K562 (cell line): ENCODE measurements at regions not wholly inside any gene's neighbourhood (a gene's known extent, or its start where the extent isn't known, plus 50 kb on each side); places are given as distances from the start of the nearest gene placed in this dataset.

Experiments
- ATAC-seq: fragments of 200-7000 bp; cut with Tn5 transposase; 3 replicates; pipeline ENCODE4 v1.9.1; 2020; ENCODE audit warnings: moderate library complexity
- BruUV-seq: library from RNA; stranded (reverse); fragments of 400-500 nt; replicated peaks from 2 replicates; lab custom pipeline; 2021; lab: Mats Ljungman, UMichigan
- CTCF ChIA-PET: fragments of 300-600 bp; formaldehyde crosslinking; extraction: SDS; loops from one replicate; lab custom pipeline; 2021; ENCODE audit warnings: low intra/inter-chr PET ratio; lab: Yijun Ruan, JAX
- POLR2A ChIA-PET: fragments of 300-600, 350-650 bp; sonication (Branson Sonifier 250); formaldehyde crosslinking; extraction: SDS; loops from one replicate; lab custom pipeline; 2021; ENCODE audit warnings: antibody characterized with exemption, inconsistent platforms; lab: Yijun Ruan, JAX
- DNase-seq, 4 experiments: peaks; one replicate each; pipeline versions ENCODE4 v3.0.0 to v3.0.0-alpha.2; 2011 to 2018; ENCODE audit warnings: low spot score in 3 of 4, mixed read lengths in 3 of 4; ENCODE audit errors: extremely low read depth in 1 of 4
- FAIRE-seq: peaks from 2 replicates; lab custom pipeline; 2011; peaks lifted over from hg19 to GRCh38; lab: Jason Lieb, UNC
- H2AFZ ChIP-seq: 2 replicates; pipeline ENCODE4 v1.6.0; 2011; ENCODE audit warnings: low read depth, low read length, control low read depth, inconsistent platforms
- H3K27ac ChIP-seq: fragments of 200-600 bp; 3 replicates; pipeline ENCODE4 v1.8.0; 2011; ENCODE audit warnings: low read depth, mild to moderate bottlenecking, control low read depth, inconsistent platforms, low read length, moderate library complexity, mixed read lengths; ENCODE audit errors: extremely low read depth
- H3K27me3 ChIP-seq, 2 experiments: fragments of 300-600 bp in 1 of 2; 2 replicates in 1 of 2; 3 replicates in 1 of 2; pipeline versions ENCODE4 v1.6.0 to v1.8.0; 2011; ENCODE audit warnings: inconsistent platforms in 2 of 2, low read length in 2 of 2, mild to moderate bottlenecking in 1 of 2, mixed read lengths in 1 of 2, moderate library complexity in 1 of 2; ENCODE audit not compliant: control insufficient read depth in 2 of 2, insufficient read depth in 2 of 2
- H3K36me3 ChIP-seq: fragments of 300-600 bp; 3 replicates; pipeline ENCODE4 v1.8.0; 2011; ENCODE audit warnings: mild to moderate bottlenecking, low read length, inconsistent platforms; ENCODE audit not compliant: control insufficient read depth, insufficient read depth
- H3K4me1 ChIP-seq, 2 experiments: fragments of 200-600 bp in 1 of 2; replicated peaks in 1 of 2; 2 replicates in 1 of 2; 3 replicates in 1 of 2; pipeline versions ENCODE4 v1.5.1 to v1.8.0; 2011; ENCODE audit warnings: inconsistent platforms in 2 of 2, low read length in 2 of 2, mild to moderate bottlenecking in 1 of 2, mixed read lengths in 1 of 2, moderate library complexity in 1 of 2; ENCODE audit not compliant: control insufficient read depth in 2 of 2, insufficient read depth in 2 of 2
- H3K4me2 ChIP-seq: 2 replicates; pipeline ENCODE4 v1.6.1; 2011; ENCODE audit warnings: low read length, control low read depth, inconsistent platforms, mixed read lengths; ENCODE audit not compliant: insufficient read depth
- H3K4me3 ChIP-seq: fragments of 200-600 bp; sonication (generic), shearing (Covaris generic); 2 replicates; pipeline ENCODE4 v1.5.1; 2016; ENCODE audit warnings: control low read depth, inconsistent platforms
- H3K79me2 ChIP-seq: fragments of 200-600 bp; 3 replicates; pipeline ENCODE4 v1.8.0; 2011; ENCODE audit warnings: low read length, inconsistent platforms; ENCODE audit not compliant: control insufficient read depth, insufficient read depth
- H3K9ac ChIP-seq, 2 experiments: 2 replicates each; pipeline versions ENCODE4 v1.6.0 to v1.6.1; 2011; ENCODE audit warnings: low read depth in 2 of 2, low read length in 2 of 2, control low read depth in 1 of 2, inconsistent platforms in 1 of 2, mild to moderate bottlenecking in 1 of 2, mixed read lengths in 1 of 2; ENCODE audit not compliant: insufficient read depth in 1 of 2
- H3K9me1 ChIP-seq: one replicate; pipeline ENCODE4 v1.6.0; 2011; ENCODE audit warnings: inconsistent platforms, mild to moderate bottlenecking, low read length, moderate library complexity; ENCODE audit not compliant: control insufficient read depth, insufficient read depth
- H3K9me3 ChIP-seq: replicated peaks from 2 replicates; pipeline ENCODE4 v1.5.1; 2011; ENCODE audit warnings: low read depth, low read length, inconsistent platforms; ENCODE audit not compliant: control insufficient read depth, insufficient read depth
- H4K20me1 ChIP-seq: replicated peaks from 2 replicates; pipeline ENCODE4 v1.6.1; 2011; ENCODE audit warnings: low read length, inconsistent platforms, mixed read lengths; ENCODE audit not compliant: control insufficient read depth, insufficient read depth
- ARID1B ChIP-seq: fragments of 450-650 bp; IDR thresholded peaks from 2 replicates; pipeline ENCODE4 v1.6.1; 2016; ENCODE audit warnings: antibody characterized with exemption, mild to moderate bottlenecking, inconsistent platforms
- ARNT ChIP-seq, 2 experiments: fragments of 450-650 bp; IDR thresholded peaks; 2 replicates each; pipeline ENCODE4 v1.6.1; 2016; ENCODE audit warnings: mild to moderate bottlenecking in 1 of 2
- EGR1 ChIP-seq: fragments of 450-650 bp; conservative IDR thresholded peaks from 2 replicates; pipeline ENCODE4 v1.6.1; 2017; ENCODE audit warnings: mild to moderate bottlenecking
- EWSR1 ChIP-seq: fragments of 450-650 bp; IDR thresholded peaks from 2 replicates; pipeline ENCODE4 v1.6.1; 2018; ENCODE audit warnings: borderline replicate concordance, mild to moderate bottlenecking, low read depth, moderate library complexity; ENCODE audit not compliant: partially characterized antibody
- GABPB2 ChIP-seq: fragments of 250-450 bp; sonication (Bioruptor Pico); conservative IDR thresholded peaks from 2 replicates; pipeline ENCODE4 v1.5.1; 2021; ENCODE audit warnings: mild to moderate bottlenecking
- MAFG ChIP-seq: fragments of 450-650 bp; conservative IDR thresholded peaks from 2 replicates; pipeline ENCODE4 v1.6.1; 2016; ENCODE audit warnings: missing genetic modification characterization, missing compliant biosample characterization
- MXI1 ChIP-seq: IDR thresholded peaks from 2 replicates; pipeline ENCODE4 v1.6.1; 2011; ENCODE audit warnings: low read depth, mild to moderate bottlenecking, improper control_type of control experiment, low read length
- SNAPC5 ChIP-seq: fragments of 250-450 bp; sonication (Bioruptor Pico); IDR thresholded peaks from 2 replicates; pipeline ENCODE4 v1.8.0; 2021; ENCODE audit warnings: moderate library complexity, mild to moderate bottlenecking, inconsistent platforms
- STAT5B ChIP-seq: fragments of 250-450 bp; sonication (Bioruptor Pico); IDR thresholded peaks from 2 replicates; pipeline ENCODE4 v1.8.0; 2021; ENCODE audit warnings: mild to moderate bottlenecking, inconsistent platforms
- TEAD4 ChIP-seq, 2 experiments: sonication (generic) in 1 of 2; formaldehyde crosslinking in 1 of 2; IDR thresholded peaks; 2 replicates each; pipeline versions ENCODE4 v1.6.1 to v1.8.0; 2012 to 2022; ENCODE audit warnings: borderline replicate concordance in 1 of 2, inconsistent platforms in 1 of 2, low read length in 1 of 2, mild to moderate bottlenecking in 1 of 2, missing genetic modification reagents in 1 of 2
- ZNF134 ChIP-seq: fragments of 250-450 bp; sonication (Bioruptor Pico); conservative IDR thresholded peaks from 2 replicates; pipeline ENCODE4 v1.4.0; 2020
- ZNF197 ChIP-seq: fragments of 200-800 bp; sonication (Bioruptor generic); IDR thresholded peaks from 2 replicates; pipeline ENCODE4 v1.6.1; 2016; ENCODE audit warnings: low read depth, missing genetic modification characterization, missing compliant biosample characterization
- in situ Hi-C: fragments of 300-500 bp; cut with MboI; formaldehyde crosslinking; loops from 4 replicates; pipeline ENCODE4 v1.15.0; 2018; ENCODE audit warnings: inconsistent platforms, mixed read lengths
- intact Hi-C: fragments of 100-400 bp; cut with micrococcal nuclease; formaldehyde crosslinking; loops from 2 replicates; pipeline ENCODE4 v1.14.2; 2022

DNA sequence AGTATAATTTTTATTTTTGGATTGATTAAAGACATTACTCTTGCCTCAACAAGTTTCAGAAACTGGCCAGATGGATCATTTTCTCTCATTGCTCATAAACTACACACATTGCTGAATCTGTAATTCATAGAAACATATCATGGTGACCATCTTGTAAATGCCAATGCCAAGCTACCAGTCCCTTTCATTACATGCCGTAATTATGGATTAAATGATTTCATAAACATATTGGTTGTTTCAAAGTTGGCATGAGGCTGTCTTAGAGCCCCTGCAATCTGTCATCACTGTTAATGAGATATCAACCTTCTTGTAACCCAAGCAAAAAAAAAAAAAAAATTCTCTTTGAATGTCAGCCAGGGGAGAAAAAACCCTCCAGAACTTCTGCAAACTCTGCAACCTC, 112.2 kb downstream of the DCLK3 start (continued):
- TF ChIP-seq MAFG (tag): no peak
- no peak for TF ChIP-seq ZNF197 (CRISPR knock-in tag)
- no peak for TF ChIP-seq STAT5B

- Histone ChIP-seq H3K9me3 (no peaks in the 10 kb centered on the region), H3K4me1 (no peaks in the 10 kb centered on the region; a peak in 1 of 5 replicates), H3K27ac (no peak overlapping the region), H2AFZ (no peak overlapping the region), H4K20me1 (no peaks in the 10 kb centered on the region), H3K27me3 (no peaks in the 10 kb centered on the region), H3K4me3 (no peak overlapping the region), H3K9me1 (no peaks in the 10 kb centered on the region), H3K79me2 (no peaks in the 10 kb centered on the region), H3K4me2 (no peak overlapping the region), H3K36me3 (no peaks in the 10 kb centered on the region), H3K9ac (no peak overlapping the region)
- FAIRE-seq (no peak), DNase-seq (no peak), ATAC-seq (no peak)
- TF ChIP-seq ZNF134 (CRISPR knock-in tag) (no peak), GABPB2 (CRISPR knock-in tag) (no peak), TEAD4 (IDR thresholded peaks at IDR 0.05; ENCODE audit: low read length) (no peak), TEAD4 (CRISPR knock-in tag; IDR thresholded peaks at IDR 0.05; ENCODE audit: borderline replicate concordance) (no peak), ARNT (IDR thresholded peaks at IDR 0.05) (no peak), MXI1 (no peak), SNAPC5 (CRISPR knock-in tag) (no peak), EGR1 (no peak), ARID1B (no peak), EWSR1 (no peak)
- in situ Hi-C loops: no loop called here
- BruUV-seq: no TSS peak
- CTCF ChIA-PET: no interaction called here
- intact Hi-C loops: no loop called here
- POLR2A ChIA-PET: no interaction called here
Measured at GRCh38 chr3:36650271-36650671, 114.1 kb downstream of the DCLK3 start.
